H9 (cell line): ENCODE measurements at regions not wholly inside any gene's neighbourhood (a gene's known extent, or its start where the extent isn't known, plus 50 kb on each side); places are given as distances from the start of the nearest gene placed in this dataset.

Experiments used
- DNase-seq: peaks from one replicate; pipeline ENCODE4 v3.0.0-alpha.2; 2017
- H2AFZ ChIP-seq: one replicate; pipeline ENCODE4 v1.6.1; 2013; ENCODE audit warnings: mild to moderate bottlenecking, low read length, control low read depth, moderate library complexity
- H2AK5ac ChIP-seq: 2 replicates; pipeline ENCODE4 v1.6.1; 2013; ENCODE audit warnings: low read length, control low read depth, mixed read lengths; ENCODE audit not compliant: insufficient read length
- H2BK120ac ChIP-seq: one replicate; pipeline ENCODE4 v1.6.1; 2013; ENCODE audit warnings: low read depth, mild to moderate bottlenecking, low read length, control low read depth, inconsistent platforms; ENCODE audit not compliant: poor library complexity, severe bottlenecking
- H2BK12ac ChIP-seq: 2 replicates; pipeline ENCODE4 v1.6.1; 2013; ENCODE audit warnings: low read length, control low read depth, mixed read lengths, low read depth; ENCODE audit not compliant: insufficient read length
- H2BK15ac ChIP-seq: 2 replicates; pipeline ENCODE4 v1.6.1; 2013; ENCODE audit warnings: low read depth, low read length, control low read depth
- H2BK20ac ChIP-seq: one replicate; pipeline ENCODE4 v1.6.1; 2013; ENCODE audit warnings: low read depth, mild to moderate bottlenecking, low read length, control low read depth, inconsistent platforms; ENCODE audit not compliant: poor library complexity, severe bottlenecking
- H2BK5ac ChIP-seq: 2 replicates; pipeline ENCODE4 v1.6.1; 2013; ENCODE audit warnings: low read length, control low read depth, mixed read lengths; ENCODE audit not compliant: insufficient read length
- H3K14ac ChIP-seq: 2 replicates; pipeline ENCODE4 v1.6.1; 2013; ENCODE audit warnings: low read length, control low read depth; ENCODE audit not compliant: insufficient read depth
- H3K18ac ChIP-seq: 2 replicates; pipeline ENCODE4 v1.6.1; 2013; ENCODE audit warnings: low read depth, mild to moderate bottlenecking, mixed read lengths, low read length, control low read depth; ENCODE audit not compliant: insufficient read length
- H3K23ac ChIP-seq: 2 replicates; pipeline ENCODE4 v1.6.1; 2013; ENCODE audit warnings: low read length, control low read depth, mixed read lengths, low read depth; ENCODE audit not compliant: insufficient read length
- H3K23me2 ChIP-seq: 2 replicates; pipeline ENCODE4 v1.6.1; 2013; ENCODE audit warnings: low read depth, mild to moderate bottlenecking, mixed read lengths, low read length, control low read depth; ENCODE audit not compliant: insufficient read length, poor library complexity, severe bottlenecking
- H3K27ac ChIP-seq: 2 replicates; pipeline ENCODE4 v1.5.1; 2013; ENCODE audit warnings: low read length, control low read depth, mixed read lengths, low read depth; ENCODE audit not compliant: insufficient read length
- H3K27me3 ChIP-seq: 2 replicates; pipeline ENCODE4 v1.6.1; 2013; ENCODE audit warnings: low read length, control low read depth, inconsistent platforms; ENCODE audit not compliant: insufficient read depth
- H3K4ac ChIP-seq: 2 replicates; pipeline ENCODE4 v1.6.1; 2013; ENCODE audit warnings: low read depth, mild to moderate bottlenecking, control low read depth, inconsistent platforms, low read length, moderate library complexity
- H3K4me1 ChIP-seq: 2 replicates; pipeline ENCODE4 v1.6.1; 2013; ENCODE audit warnings: low read length, control low read depth, inconsistent platforms; ENCODE audit not compliant: insufficient read depth
- H3K4me2 ChIP-seq: 2 replicates; pipeline ENCODE4 v1.6.1; 2013; ENCODE audit warnings: low read length, control low read depth, mixed read lengths; ENCODE audit not compliant: insufficient read length, insufficient read depth
- H3K56ac ChIP-seq: 2 replicates; pipeline ENCODE4 v1.6.1; 2013; ENCODE audit warnings: low read depth, mild to moderate bottlenecking, mixed read lengths, low read length, control low read depth; ENCODE audit not compliant: insufficient read length
- H3K79me1 ChIP-seq: 2 replicates; pipeline ENCODE4 v1.6.1; 2013; ENCODE audit warnings: low read depth, mild to moderate bottlenecking, moderate library complexity, low read length, control low read depth, inconsistent platforms; ENCODE audit not compliant: insufficient read depth, poor library complexity, severe bottlenecking
- H3K79me2 ChIP-seq: 2 replicates; pipeline ENCODE4 v1.6.1; 2013; ENCODE audit warnings: low read length, control low read depth, inconsistent platforms; ENCODE audit not compliant: insufficient read depth
- H3K9ac ChIP-seq: 2 replicates; pipeline ENCODE4 v1.6.1; 2013; ENCODE audit warnings: low read length, control low read depth, mixed read lengths; ENCODE audit not compliant: insufficient read length; ENCODE audit errors: extremely low read depth
- H3K9me3 ChIP-seq: one replicate; pipeline ENCODE4 v1.6.1; 2013; ENCODE audit warnings: low read depth, low read length, inconsistent platforms; ENCODE audit not compliant: control insufficient read depth
- H3T11ph ChIP-seq: one replicate; pipeline ENCODE4 v1.6.1; 2013; ENCODE audit warnings: mild to moderate bottlenecking, low read length, control low read depth, inconsistent platforms
- H4K20me1 ChIP-seq: one replicate; pipeline ENCODE4 v1.6.1; 2013; ENCODE audit not compliant: control insufficient read depth, insufficient read length, insufficient read depth
- H4K5ac ChIP-seq: 2 replicates; pipeline ENCODE4 v1.6.1; 2013; ENCODE audit warnings: low read depth, mild to moderate bottlenecking, mixed read lengths, low read length, control low read depth; ENCODE audit not compliant: insufficient read length
- H4K8ac ChIP-seq: replicated peaks from 2 replicates; pipeline ENCODE4 v1.6.1; 2013; ENCODE audit warnings: low read length, control low read depth, mixed read lengths, low read depth; ENCODE audit not compliant: insufficient read length
- H4K91ac ChIP-seq: 2 replicates; pipeline ENCODE4 v1.6.1; 2013; ENCODE audit warnings: low read depth, mild to moderate bottlenecking, moderate library complexity, mixed read lengths, low read length, control low read depth; ENCODE audit not compliant: insufficient read length
- H3K27ac Mint-ChIP-seq, 3 experiments: 2 replicates in 2 of 3; 3 replicates in 1 of 3; pipeline ENCODE4 v1.8.0; 2020 to 2021; ENCODE audit warnings: mixed read lengths in 3 of 3, mild to moderate bottlenecking in 1 of 3, moderate library complexity in 1 of 3
- H3K27me3 Mint-ChIP-seq: 2 replicates; pipeline ENCODE4 v1.8.0; 2021; ENCODE audit warnings: low read depth, mild to moderate bottlenecking, moderate library complexity, mixed read lengths
- H3K36me3 Mint-ChIP-seq, 3 experiments: 2 replicates in 2 of 3; 3 replicates in 1 of 3; pipeline ENCODE4 v1.8.0; 2020 to 2021; ENCODE audit warnings: low read depth in 3 of 3, mixed read lengths in 3 of 3; ENCODE audit not compliant: insufficient read depth in 1 of 3
- H3K4me1 Mint-ChIP-seq, 2 experiments: 2 replicates each; pipeline ENCODE4 v1.8.0; 2020; ENCODE audit warnings: mixed read lengths in 2 of 2
- H3K4me3 Mint-ChIP-seq, 2 experiments: 2 replicates in 1 of 2; 3 replicates in 1 of 2; pipeline ENCODE4 v1.8.0; 2020 to 2021; ENCODE audit warnings: mild to moderate bottlenecking in 2 of 2, mixed read lengths in 2 of 2, moderate library complexity in 1 of 2
- H3K9me3 Mint-ChIP-seq, 2 experiments: 2 replicates in 1 of 2; 3 replicates in 1 of 2; pipeline ENCODE4 v1.8.0; 2020; ENCODE audit warnings: mild to moderate bottlenecking in 2 of 2, mixed read lengths in 2 of 2, moderate library complexity in 1 of 2
- CTCF ChIP-seq: fragments of 200-600 bp; sonication (generic); conservative IDR thresholded peaks from 3 replicates; pipeline ENCODE4 v1.8.0; 2021; ENCODE audit warnings: antibody characterized with exemption, mild to moderate bottlenecking
- WGBS: extraction: QIAGEN DNeasy Blood & Tissue Kit; methylation state at CpG from one replicate; pipeline ENCODE4 v1.1.7; 2013; ENCODE audit warnings: missing lambda C conversion rate, low lambda C conversion rate, mixed read lengths; ENCODE audit not compliant: insufficient read length; ENCODE audit errors: extremely low coverage; 5-methylcytosine and 5-hydroxymethylcytosine counted together

- H3K27ac ChIP-seq = no peak overlapping the region
- H4K91ac ChIP-seq = no peak overlapping the region
- no peak overlapping the region for H3K4ac ChIP-seq
- no peak overlapping the region for H3K9ac ChIP-seq
- H3K14ac ChIP-seq = no peak overlapping the region
- H2AK5ac ChIP-seq = no peak overlapping the region
- H3K23ac ChIP-seq = no peak overlapping the region
- H3K36me3 Mint-ChIP-seq = no peaks in the 10 kb centered on the region
- H3K18ac ChIP-seq = no peak overlapping the region
- H3K79me2 ChIP-seq = no peaks in the 10 kb centered on the region
- H4K8ac ChIP-seq = no peak overlapping the region
- H3K9me3 Mint-ChIP-seq = no peaks in the 10 kb centered on the region; a peak in 1 of 5 replicates
- no peak overlapping the region for H3K4me2 ChIP-seq
- H3K4me1 Mint-ChIP-seq = peaks cover 6 to 9% of the 10 kb centered on the region in 2 experiments; a peak in 3 of 4 replicates
- TF ChIP-seq CTCF = no peak
- H2BK12ac ChIP-seq = no peak overlapping the region
- H2AFZ ChIP-seq = no peak overlapping the region
- no peaks in the 10 kb centered on the region for H4K20me1 ChIP-seq
- DNase-seq = no peak
- H3K9me3 ChIP-seq = no peaks in the 10 kb centered on the region
- H2BK5ac ChIP-seq = no peak overlapping the region
- H2BK120ac ChIP-seq = no peak overlapping the region
- H3K56ac ChIP-seq = no peak overlapping the region
- no peak overlapping the region for H3K4me3 Mint-ChIP-seq
- no peak overlapping the region for H4K5ac ChIP-seq
- H3K79me1 ChIP-seq = no peaks in the 10 kb centered on the region
- H3K23me2 ChIP-seq = no peaks in the 10 kb centered on the region
- no peak overlapping the region for H3T11ph ChIP-seq
- no peaks in the 10 kb centered on the region for H3K4me1 ChIP-seq
- no peaks in the 10 kb centered on the region; the same call in 1 of the 2 replicates for H3K27me3 ChIP-seq
- H3K27me3 Mint-ChIP-seq = peaks cover 4% of the 10 kb centered on the region; the same call in 1 of the 2 replicates
- H2BK15ac ChIP-seq = no peak overlapping the region
- WGBS = no CpG with 5 or more reads among the region's 1 CpG
- H3K27ac Mint-ChIP-seq = no peak overlapping the region
- no peak overlapping the region for H2BK20ac ChIP-seq
Measured at GRCh38 chr16:73290258-73290657, 242.3 kb upstream of the ZFHX3 start.
